Naive thymus-derived CD8-positive, alpha-beta T cell (primary cell): ENCODE measurements at regions not wholly inside any gene's neighbourhood (a gene's known extent, or its start where the extent isn't known, plus 50 kb on each side); places are given as distances from the start of the nearest gene placed in this dataset.

Experiments used
- ATAC-seq, 2 donors: fragments of 150-1000 bp; cut with Tn5 transposase in 1 of 2; sonication (Bioruptor Pico), chemical (Tn5 transposase) in 1 of 2; 1 replicate in 1 of 2; 2 replicates in 1 of 2; pipeline ENCODE4 v1.10.0; 2021; ENCODE audit warnings: mild to moderate bottlenecking in 2 of 2, moderate library complexity in 2 of 2
- POLR2A ChIA-PET: fragments of 350-600 bp; sonication (Branson Sonifier 250); formaldehyde crosslinking; loops from one replicate; lab custom pipeline; 2021; ENCODE audit warnings: antibody characterized with exemption; lab: Charles Lee
- DNase-seq, 10 donors: peaks; one replicate each; pipeline versions ENCODE4 v3.0.0 to v3.0.0-alpha.2; 2020 to 2022
- H3K27ac Mint-ChIP-seq, 10 donors: one replicate each; pipeline ENCODE4 v1.8.0; 2020 to 2022; ENCODE audit warnings: mild to moderate bottlenecking in 10 of 10, mixed read lengths in 10 of 10, moderate library complexity in 4 of 10, inconsistent platforms in 1 of 10
- H3K27me3 Mint-ChIP-seq, 5 donors: one replicate each; pipeline ENCODE4 v1.8.0; 2021 to 2022; ENCODE audit warnings: mixed read lengths in 5 of 5
- H3K36me3 Mint-ChIP-seq, 3 donors: one replicate each; pipeline ENCODE4 v1.8.0; 2020 to 2022; ENCODE audit warnings: mixed read lengths in 3 of 3, mild to moderate bottlenecking in 2 of 3, inconsistent platforms in 1 of 3
- H3K4me1 Mint-ChIP-seq, 4 donors: one replicate each; pipeline ENCODE4 v1.8.0; 2021 to 2022; ENCODE audit warnings: mixed read lengths in 4 of 4
- H3K4me3 Mint-ChIP-seq, 10 donors: one replicate each; pipeline ENCODE4 v1.8.0; 2020 to 2022; ENCODE audit warnings: mild to moderate bottlenecking in 10 of 10, mixed read lengths in 10 of 10, moderate library complexity in 6 of 10, inconsistent platforms in 1 of 10
- H3K9me3 Mint-ChIP-seq, 9 donors: one replicate each; pipeline ENCODE4 v1.8.0; 2020 to 2022; ENCODE audit warnings: mixed read lengths in 9 of 9, mild to moderate bottlenecking in 3 of 9, inconsistent platforms in 1 of 9, moderate library complexity in 1 of 9

DNA sequence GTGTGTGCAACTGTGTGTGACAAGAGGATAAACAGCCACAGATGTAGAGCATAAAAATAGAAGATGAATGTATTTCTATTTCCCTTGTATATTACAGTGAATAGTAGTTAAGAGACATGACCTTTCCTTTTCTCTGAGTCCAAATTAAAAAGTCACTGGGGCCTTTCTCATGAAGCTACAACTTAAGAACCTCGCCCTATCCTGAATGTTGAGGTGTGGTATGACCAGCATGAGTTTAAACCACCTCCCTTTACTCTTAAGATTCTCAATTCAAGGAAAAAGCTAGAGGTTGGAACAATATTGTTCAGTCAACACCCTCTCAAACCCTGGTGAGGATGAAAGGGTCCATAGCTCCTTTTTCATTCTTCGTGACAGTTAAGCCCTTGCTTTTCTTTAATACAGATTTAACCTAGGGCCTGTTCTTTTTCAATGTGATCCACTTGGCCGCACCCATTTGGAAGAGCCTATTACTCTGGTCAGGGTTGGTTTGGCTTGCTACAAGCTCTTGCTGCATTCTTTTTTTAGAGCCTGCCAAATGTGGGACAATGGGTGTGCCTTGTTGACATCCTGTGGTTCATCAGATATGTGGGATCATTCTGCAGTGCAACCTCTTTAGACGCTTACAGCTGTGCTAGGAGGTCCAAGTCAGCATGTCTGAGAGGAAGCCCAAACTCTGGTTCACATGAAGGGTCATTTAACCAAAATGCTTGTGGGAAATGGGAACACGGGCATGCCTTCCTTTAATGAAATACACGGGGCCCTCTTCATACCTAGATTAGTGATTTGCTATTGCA lies 290.0 kb downstream of the HAO1 start:
- ATAC-seq, result no peak
- no peak overlapping the region for H3K4me3 Mint-ChIP-seq
- DNase-seq, result no peak
- no peak overlapping the region for H3K27ac Mint-ChIP-seq
- H3K27me3 Mint-ChIP-seq, result no peaks in the 10 kb centered on the region
- no peaks in the 10 kb centered on the region for H3K4me1 Mint-ChIP-seq
- peaks cover 0 to 9% (median 2%) of the 10 kb centered on the region in 9 donors for H3K9me3 Mint-ChIP-seq
- no peaks in the 10 kb centered on the region for H3K36me3 Mint-ChIP-seq
- POLR2A ChIA-PET, result no interaction called here

DNA sequence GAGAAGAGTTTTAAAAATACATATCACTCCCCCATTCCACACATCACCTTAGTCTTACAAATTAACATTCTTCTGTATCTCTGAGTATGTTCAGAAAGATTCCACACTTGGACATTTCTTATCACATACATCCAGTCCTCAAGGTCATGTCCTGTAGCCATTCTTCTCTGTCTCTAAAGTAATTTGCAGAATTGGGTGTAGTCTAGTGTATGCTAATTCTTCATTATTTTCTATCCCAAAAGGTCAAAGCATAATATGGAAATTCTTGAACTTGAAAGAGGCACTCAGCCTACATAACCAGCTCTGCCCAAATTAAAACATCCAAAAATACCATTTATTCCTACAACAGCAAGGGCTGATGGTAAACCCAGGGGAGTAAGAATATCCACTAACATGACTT lies 286.0 kb downstream of the HAO1 start:
- H3K4me3 Mint-ChIP-seq, result no peak overlapping the region
- peaks cover 0 to 18% (median 0%) of the 10 kb centered on the region in 9 donors for H3K9me3 Mint-ChIP-seq
- no peaks in the 10 kb centered on the region for H3K36me3 Mint-ChIP-seq
- H3K27me3 Mint-ChIP-seq, result no peaks in the 10 kb centered on the region
- H3K27ac Mint-ChIP-seq, result no peak overlapping the region
- no peak for ATAC-seq
- no peak for DNase-seq
- H3K4me1 Mint-ChIP-seq, result no peaks in the 10 kb centered on the region
- POLR2A ChIA-PET, result no interaction called here

DNA sequence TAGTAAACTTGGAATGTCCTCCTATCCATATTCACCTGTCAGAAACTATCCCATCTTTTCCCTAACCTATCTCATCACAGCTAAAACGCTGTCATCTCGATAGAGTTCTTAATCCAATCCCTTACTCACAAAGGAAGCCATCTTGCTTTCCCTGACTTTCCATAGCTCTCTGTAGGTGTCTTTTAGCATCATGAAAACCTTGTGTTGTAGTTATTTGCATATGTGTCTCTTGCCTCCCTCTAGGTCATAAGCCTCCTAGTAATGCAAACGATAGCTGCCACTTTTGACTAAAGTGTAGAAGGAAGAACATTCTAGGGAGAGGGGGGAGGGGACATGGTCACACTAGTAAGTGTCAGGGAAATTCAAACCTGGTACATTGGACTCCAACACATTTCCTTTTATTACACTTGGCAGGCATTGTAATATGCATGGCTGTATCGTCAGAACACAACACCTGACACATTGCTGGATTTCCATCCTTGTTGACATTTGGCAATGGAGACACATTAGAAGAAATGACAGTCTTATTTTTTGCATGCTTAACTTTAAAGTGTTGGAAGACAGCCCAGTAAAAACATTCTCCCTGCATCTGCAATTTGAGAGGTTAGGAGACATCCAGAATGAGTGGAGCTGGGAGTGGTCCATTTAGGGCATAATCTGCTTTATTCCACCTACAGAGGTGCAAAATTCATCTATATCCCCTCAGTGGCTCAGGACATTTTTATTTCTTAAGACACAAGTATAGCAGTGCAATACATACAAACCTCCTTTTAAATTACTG lies 283.4 kb downstream of the HAO1 start:
- POLR2A ChIA-PET, result no interaction called here
- H3K27ac Mint-ChIP-seq, result no peak overlapping the region

DNA sequence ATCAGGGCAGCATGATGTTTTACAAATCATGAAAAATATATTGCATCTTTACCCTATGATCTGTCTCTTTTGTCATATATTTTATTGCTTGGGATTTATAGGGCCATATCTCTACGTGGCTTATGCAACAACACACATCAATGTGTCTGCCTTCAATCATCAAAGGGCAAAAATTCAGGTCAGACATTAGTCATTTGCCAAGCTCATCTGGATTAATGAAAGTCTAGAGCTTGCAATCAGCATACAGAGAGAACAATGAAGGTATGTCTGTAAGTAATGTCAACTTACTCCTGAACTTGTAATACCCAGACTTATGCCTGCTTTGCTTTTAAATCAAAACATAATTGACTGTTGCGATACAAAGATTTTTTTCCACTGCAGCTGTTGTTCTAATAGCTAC lies 282.7 kb downstream of the HAO1 start:
- no peaks in the 10 kb centered on the region for H3K4me1 Mint-ChIP-seq
- POLR2A ChIA-PET, result no interaction called here
- ATAC-seq, result no peak
- no peaks in the 10 kb centered on the region for H3K27me3 Mint-ChIP-seq
- H3K36me3 Mint-ChIP-seq, result no peaks in the 10 kb centered on the region
- peaks cover 0 to 9% (median 4%) of the 10 kb centered on the region in 9 donors for H3K9me3 Mint-ChIP-seq
- no peak overlapping the region for H3K4me3 Mint-ChIP-seq
- DNase-seq, result no peak
- no peak overlapping the region for H3K27ac Mint-ChIP-seq

More for the DNA sequence above, 283.4 kb downstream of the HAO1 start:
- DNase-seq, result no peak
- Mint-ChIP-seq H3K4me3 (no peak overlapping the region), H3K27me3 (no peaks in the 10 kb centered on the region), H3K4me1 (no peaks in the 10 kb centered on the region), H3K36me3 (no peaks in the 10 kb centered on the region), H3K9me3 (peaks cover 0 to 9% (median 3%) of the 10 kb centered on the region in 9 donors)
- ATAC-seq, result no peak

DNA sequence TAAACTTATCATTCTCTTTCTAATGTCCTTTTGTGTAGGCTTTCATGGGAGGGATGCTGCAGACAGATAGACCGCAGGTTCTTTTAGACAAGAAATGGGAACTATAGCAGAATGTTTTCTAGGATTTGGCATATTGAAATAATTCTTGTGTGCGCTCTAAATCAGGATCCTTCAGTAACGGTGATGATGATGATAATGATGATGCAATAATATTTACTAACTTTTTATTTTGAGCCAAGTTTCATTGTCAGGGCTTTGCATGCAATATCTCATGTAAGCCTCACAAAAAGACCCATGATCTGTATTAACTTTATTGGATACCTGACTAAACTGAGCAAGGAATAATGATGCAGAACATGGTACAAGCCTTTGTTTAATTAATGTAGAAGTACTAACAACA lies 280.1 kb downstream of the HAO1 start:
- DNase-seq (no peak), ATAC-seq (no peak)
- POLR2A ChIA-PET, result no interaction called here
- Mint-ChIP-seq H3K36me3 (no peaks in the 10 kb centered on the region), H3K4me3 (no peak overlapping the region), H3K4me1 (no peaks in the 10 kb centered on the region), H3K27ac (no peak overlapping the region), H3K9me3 (peaks cover 0 to 9% (median 4%) of the 10 kb centered on the region in 9 donors), H3K27me3 (no peaks in the 10 kb centered on the region)

DNA sequence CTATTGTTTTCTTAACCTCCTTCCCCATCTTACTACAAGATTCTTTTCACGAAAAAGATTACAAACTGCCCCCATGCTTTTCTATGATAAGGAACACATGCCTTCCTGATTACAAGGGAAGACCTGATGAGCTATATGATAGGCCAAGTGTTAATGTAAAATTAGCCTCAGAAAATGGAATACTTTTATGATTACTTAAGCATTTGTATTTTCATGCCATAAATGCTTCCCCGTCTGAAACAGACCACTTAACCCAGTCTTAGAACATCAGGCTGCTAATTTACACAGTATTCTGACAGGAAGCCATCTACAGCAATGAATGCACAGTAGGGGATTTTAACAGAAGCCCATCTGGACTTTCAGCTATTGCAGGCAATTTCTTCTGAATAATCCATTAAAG lies 274.9 kb downstream of the HAO1 start:
- POLR2A ChIA-PET, result no interaction called here
- no peaks in the 10 kb centered on the region for H3K27me3 Mint-ChIP-seq
- peaks cover 0 to 12% (median 0%) of the 10 kb centered on the region in 9 donors for H3K9me3 Mint-ChIP-seq
- ATAC-seq, result no peak
- H3K36me3 Mint-ChIP-seq, result no peaks in the 10 kb centered on the region
- DNase-seq, result no peak
- H3K4me3 Mint-ChIP-seq, result no peak overlapping the region
- no peak overlapping the region for H3K27ac Mint-ChIP-seq
- H3K4me1 Mint-ChIP-seq, result no peaks in the 10 kb centered on the region

DNA sequence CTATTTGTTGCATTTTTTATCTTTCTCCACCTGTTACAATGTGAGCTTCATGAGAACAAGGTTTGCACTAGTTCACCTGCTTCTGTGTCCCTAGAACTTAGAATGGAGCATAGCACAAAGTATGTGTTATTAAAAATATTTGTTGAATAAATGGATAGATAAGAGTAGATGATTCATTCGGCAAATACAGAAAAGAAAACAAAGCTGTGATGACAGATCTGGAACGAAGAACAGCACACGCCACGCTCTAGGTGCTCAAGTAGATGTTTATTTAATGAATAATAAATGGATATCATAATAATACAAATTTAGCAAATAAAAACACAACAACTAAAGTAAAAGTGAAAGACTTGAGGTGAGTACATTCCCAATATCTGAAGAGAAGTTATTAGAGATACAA lies 273.1 kb downstream of the HAO1 start:
- Mint-ChIP-seq H3K27me3 (no peaks in the 10 kb centered on the region), H3K4me1 (no peaks in the 10 kb centered on the region), H3K9me3 (peaks cover 0 to 9% (median 0%) of the 10 kb centered on the region in 9 donors), H3K27ac (no peak overlapping the region), H3K4me3 (no peak overlapping the region), H3K36me3 (no peaks in the 10 kb centered on the region)
- POLR2A ChIA-PET, result no interaction called here
- DNase-seq (no peak), ATAC-seq (no peak)

DNA sequence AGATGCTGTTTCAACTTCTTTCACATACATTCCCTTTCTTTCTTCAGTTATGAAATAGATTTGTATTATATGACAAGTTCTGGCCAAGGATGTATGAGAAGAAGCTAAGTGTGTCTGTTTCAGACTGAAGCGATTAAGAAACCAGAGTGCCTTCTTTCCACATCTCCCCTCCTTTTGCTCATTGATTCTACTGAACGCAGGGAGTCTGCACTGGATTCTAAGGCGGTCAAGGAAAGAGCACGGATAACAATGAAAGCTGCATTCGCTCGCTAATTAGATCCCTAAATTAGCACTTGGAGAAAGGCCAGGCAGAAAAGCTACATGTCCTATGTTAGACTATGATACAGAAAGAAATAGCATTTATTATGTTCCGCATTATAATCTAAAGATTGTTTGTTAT lies 267.7 kb downstream of the HAO1 start:
- ATAC-seq, result no peak
- Mint-ChIP-seq H3K4me1 (no peaks in the 10 kb centered on the region), H3K27ac (no peak overlapping the region), H3K9me3 (peaks cover 0 to 32% (median 4%) of the 10 kb centered on the region in 9 donors), H3K36me3 (no peaks in the 10 kb centered on the region), H3K27me3 (no peaks in the 10 kb centered on the region), H3K4me3 (no peak overlapping the region)
- DNase-seq, result no peak
- POLR2A ChIA-PET, result no interaction called here

DNA sequence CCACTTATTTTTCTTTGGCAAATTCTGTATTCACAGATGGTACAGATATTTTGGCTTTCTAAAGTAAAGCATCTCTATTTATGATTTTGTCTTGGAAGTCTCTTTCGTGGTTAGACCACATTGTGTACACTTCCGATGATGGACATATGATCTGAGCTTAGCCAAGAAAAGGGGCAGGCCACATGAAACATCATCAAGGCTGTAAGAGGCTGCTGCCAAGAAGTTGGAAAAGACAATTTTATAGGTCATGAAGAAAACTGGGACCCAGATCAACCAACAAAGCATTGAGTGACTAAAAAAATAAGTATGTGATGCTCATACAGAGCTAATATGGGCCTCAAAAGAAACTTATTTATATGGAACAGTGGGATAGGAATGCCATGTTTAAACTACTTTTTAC lies 266.4 kb downstream of the HAO1 start:
- H3K36me3 Mint-ChIP-seq, result no peaks in the 10 kb centered on the region
- H3K4me1 Mint-ChIP-seq, result no peaks in the 10 kb centered on the region
- DNase-seq, result no peak
- no peak for ATAC-seq
- H3K9me3 Mint-ChIP-seq, result peaks cover 0 to 35% (median 4%) of the 10 kb centered on the region in 9 donors
- no peak overlapping the region for H3K4me3 Mint-ChIP-seq
- H3K27ac Mint-ChIP-seq, result no peak overlapping the region
- no peaks in the 10 kb centered on the region for H3K27me3 Mint-ChIP-seq
- POLR2A ChIA-PET, result no interaction called here

DNA sequence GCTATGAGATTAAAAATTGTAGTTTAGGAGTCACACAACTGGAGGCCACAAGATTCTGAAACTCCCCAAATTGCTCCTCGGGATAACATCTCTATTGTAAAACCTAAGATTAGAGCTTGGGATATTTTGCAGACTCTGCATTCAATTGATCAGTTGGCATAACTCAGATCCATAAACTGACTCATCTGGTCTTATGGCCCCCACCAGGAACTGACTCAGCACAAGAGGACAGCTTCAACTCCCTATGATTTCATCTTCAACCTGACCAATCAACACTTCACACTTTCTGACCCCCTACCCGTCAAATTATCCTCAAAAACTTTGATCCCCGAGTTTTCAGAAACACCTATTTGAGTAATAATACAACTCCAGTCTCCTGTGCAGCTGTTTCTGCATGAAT lies 257.3 kb downstream of the HAO1 start:
- Mint-ChIP-seq H3K4me3 (no peak overlapping the region), H3K27me3 (no peaks in the 10 kb centered on the region), H3K36me3 (no peaks in the 10 kb centered on the region), H3K9me3 (peaks cover 0 to 7% (median 2%) of the 10 kb centered on the region in 9 donors), H3K27ac (no peak overlapping the region), H3K4me1 (no peaks in the 10 kb centered on the region)
- ATAC-seq, result no peak
- DNase-seq, result no peak
- POLR2A ChIA-PET, result no interaction called here

DNA sequence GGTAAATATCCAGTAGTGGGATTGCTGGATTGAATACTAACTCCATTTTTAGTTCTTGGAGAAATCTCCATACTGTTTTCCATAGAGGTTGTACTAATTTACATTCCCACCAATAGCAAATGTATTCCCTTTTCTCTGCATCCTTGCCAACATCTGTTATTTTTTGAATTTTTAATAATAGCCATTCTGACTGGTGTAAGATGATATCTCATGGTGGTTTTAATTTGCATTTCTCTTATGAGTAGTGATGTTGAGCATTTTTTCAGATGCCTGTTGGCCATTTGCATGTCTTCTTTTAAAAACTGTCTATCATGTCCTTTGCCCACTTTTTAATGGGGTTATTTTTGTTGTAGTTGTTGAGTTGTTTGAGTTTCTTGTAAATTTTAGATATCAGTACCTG lies 253.2 kb downstream of the HAO1 start:
- no peak overlapping the region for H3K27ac Mint-ChIP-seq
- H3K27me3 Mint-ChIP-seq, result peaks cover 0 to 3% (median 0%) of the 10 kb centered on the region in 5 donors
- POLR2A ChIA-PET, result no interaction called here
- ATAC-seq (no peak), DNase-seq (no peak)
- H3K4me3 Mint-ChIP-seq, result no peak overlapping the region
- H3K36me3 Mint-ChIP-seq, result no peaks in the 10 kb centered on the region
- H3K4me1 Mint-ChIP-seq, result no peaks in the 10 kb centered on the region
- peaks cover 0 to 15% (median 1%) of the 10 kb centered on the region in 9 donors for H3K9me3 Mint-ChIP-seq

DNA sequence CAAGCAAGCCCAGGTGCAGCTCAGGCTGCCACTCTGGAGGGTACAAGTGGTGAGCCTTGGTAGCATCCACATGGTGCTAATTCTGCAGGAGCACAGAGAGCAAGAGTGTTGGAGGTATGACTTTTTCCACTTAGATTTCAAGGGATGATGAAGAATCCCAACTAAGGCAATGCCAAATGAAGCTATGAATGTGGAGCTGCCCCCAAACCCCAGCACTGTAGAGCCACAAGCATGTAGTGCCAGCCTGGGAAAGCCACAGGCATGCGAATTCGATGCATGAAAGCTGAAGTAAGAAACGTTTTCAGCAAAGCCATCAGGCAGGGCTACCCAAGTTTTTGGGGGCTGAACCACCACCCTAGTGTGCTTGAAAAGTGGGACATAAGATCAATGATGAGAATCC lies 251.1 kb downstream of the HAO1 start:
- Mint-ChIP-seq H3K9me3 (peaks cover 0 to 15% (median 1%) of the 10 kb centered on the region in 9 donors), H3K4me3 (no peak overlapping the region)
- ATAC-seq, result no peak

DNA sequence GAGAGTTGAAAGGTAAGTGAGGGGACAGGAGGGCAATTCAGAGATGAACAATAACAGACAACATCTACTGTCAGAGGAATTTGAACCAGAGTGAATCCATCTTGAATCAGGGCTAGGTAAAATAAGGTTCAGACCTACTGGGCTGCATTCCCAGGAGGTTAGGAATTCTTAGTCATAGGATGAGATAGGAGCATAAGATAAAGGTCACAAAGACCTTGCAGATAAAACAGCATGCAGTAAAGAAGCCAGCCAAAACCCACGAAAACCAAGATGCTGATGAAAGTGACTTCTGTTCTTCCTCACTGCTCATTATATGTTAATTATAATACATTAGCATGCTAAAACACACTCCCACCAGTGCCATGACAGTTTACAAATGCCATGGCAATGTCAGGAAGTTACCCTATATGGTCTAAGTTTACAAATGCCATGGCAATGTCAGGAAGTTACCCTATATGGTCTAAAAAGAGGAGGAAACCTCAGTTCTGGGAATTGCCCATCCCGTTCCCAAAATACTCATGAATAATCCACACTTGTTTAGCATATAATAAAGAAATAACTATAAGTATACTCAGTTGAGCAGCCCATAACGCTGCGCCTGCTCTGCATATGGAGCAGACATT lies 248.5 kb downstream of the HAO1 start:
- DNase-seq (no peak), ATAC-seq (no peak)
- peaks cover 0 to 16% (median 1%) of the 10 kb centered on the region in 9 donors for H3K9me3 Mint-ChIP-seq
- H3K4me3 Mint-ChIP-seq, result no peak overlapping the region
- H3K27ac Mint-ChIP-seq, result no peak overlapping the region
- H3K36me3 Mint-ChIP-seq, result no peaks in the 10 kb centered on the region
- no peaks in the 10 kb centered on the region for H3K4me1 Mint-ChIP-seq
- peaks cover 0 to 3% (median 0%) of the 10 kb centered on the region in 5 donors for H3K27me3 Mint-ChIP-seq
- POLR2A ChIA-PET, result no interaction called here

More for the DNA sequence above, 251.1 kb downstream of the HAO1 start:
- Mint-ChIP-seq H3K4me1 (no peaks in the 10 kb centered on the region), H3K36me3 (no peaks in the 10 kb centered on the region), H3K27me3 (peaks cover 0 to 3% (median 0%) of the 10 kb centered on the region in 5 donors), H3K27ac (no peak overlapping the region)
- DNase-seq, result no peak
- POLR2A ChIA-PET, result no interaction called here
